Stomach smooth muscle (tissue), 2 donors: ENCODE measurements at regions not wholly inside any gene's neighbourhood (a gene's known extent, or its start where the extent isn't known, plus 50 kb on each side); places are given as distances from the start of the nearest gene placed in this dataset.
"Not testable (repeated sequence)": the region's sequence is repeated elsewhere in the genome, so short reads cannot be mapped to it uniquely, and the experiment has no call there.

Source experiments
- H3K27ac ChIP-seq: one replicate; pipeline ENCODE4 v1.7.0; 2013; ENCODE audit warnings: mild to moderate bottlenecking, low read length, inconsistent platforms
- H3K27me3 ChIP-seq, 2 donors: one replicate each; pipeline ENCODE4 v1.7.0; 2013; ENCODE audit warnings: low read length in 2 of 2; ENCODE audit not compliant: insufficient read depth in 2 of 2, control insufficient read depth in 1 of 2
- H3K36me3 ChIP-seq, 2 donors: one replicate each; pipeline ENCODE4 v1.7.0; 2013; ENCODE audit warnings: low read length in 2 of 2; ENCODE audit not compliant: control insufficient read depth in 2 of 2, insufficient read depth in 2 of 2
- H3K4me1 ChIP-seq: one replicate; pipeline ENCODE4 v1.7.0; 2013; ENCODE audit warnings: low read length; ENCODE audit not compliant: control insufficient read depth, insufficient read depth
- H3K4me3 ChIP-seq, 2 donors: one replicate each; pipeline ENCODE4 v1.7.0; 2013; ENCODE audit warnings: low read length in 2 of 2
- H3K9ac ChIP-seq, 2 donors: one replicate each; pipeline ENCODE4 v1.7.0; 2013; ENCODE audit warnings: low read length in 2 of 2, mild to moderate bottlenecking in 1 of 2
- H3K9me3 ChIP-seq, 2 donors: one replicate each; pipeline ENCODE4 v1.7.0; 2013; ENCODE audit warnings: low read length in 2 of 2; ENCODE audit not compliant: control insufficient read depth in 2 of 2
- donor health status: healthy.
- donor health status: Pancreatic carcinoma.

GRCh38 chr14:87020106-87020505 lies 972.9 kb downstream of the GALC start:
- not testable (repeated sequence) for H3K9me3 ChIP-seq, H3K27ac ChIP-seq, H3K9ac ChIP-seq, H3K4me3 ChIP-seq, H3K36me3 ChIP-seq, H3K4me1 ChIP-seq, H3K27me3 ChIP-seq

DNA sequence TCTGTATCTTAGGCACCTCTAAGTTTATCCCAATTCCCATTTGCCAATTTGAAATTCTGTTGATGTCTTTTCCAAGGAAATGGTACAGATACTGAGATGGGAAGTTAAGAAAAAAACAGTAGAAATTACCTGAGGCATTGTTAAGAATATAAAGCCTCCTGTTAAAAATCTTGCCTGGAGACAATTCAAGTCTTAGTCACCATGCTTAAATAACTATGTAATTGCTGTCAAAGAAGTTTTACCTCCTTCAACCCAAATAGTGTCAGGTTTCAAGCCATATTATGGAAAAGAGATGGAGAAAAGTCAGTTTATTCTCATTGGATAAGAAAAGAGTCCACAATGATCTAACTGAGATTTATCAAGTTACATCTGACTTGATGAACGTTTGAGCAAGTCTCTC lies 974.7 kb downstream of the GALC start:
- no peaks in the 10 kb centered on the region for H3K27me3 ChIP-seq
- H3K4me1 ChIP-seq, result no peaks in the 10 kb centered on the region
- no peak overlapping the region for H3K4me3 ChIP-seq
- H3K9ac ChIP-seq, result no peak overlapping the region
- no peak overlapping the region for H3K27ac ChIP-seq
- no peaks in the 10 kb centered on the region for H3K9me3 ChIP-seq
- H3K36me3 ChIP-seq, result no peaks in the 10 kb centered on the region

DNA sequence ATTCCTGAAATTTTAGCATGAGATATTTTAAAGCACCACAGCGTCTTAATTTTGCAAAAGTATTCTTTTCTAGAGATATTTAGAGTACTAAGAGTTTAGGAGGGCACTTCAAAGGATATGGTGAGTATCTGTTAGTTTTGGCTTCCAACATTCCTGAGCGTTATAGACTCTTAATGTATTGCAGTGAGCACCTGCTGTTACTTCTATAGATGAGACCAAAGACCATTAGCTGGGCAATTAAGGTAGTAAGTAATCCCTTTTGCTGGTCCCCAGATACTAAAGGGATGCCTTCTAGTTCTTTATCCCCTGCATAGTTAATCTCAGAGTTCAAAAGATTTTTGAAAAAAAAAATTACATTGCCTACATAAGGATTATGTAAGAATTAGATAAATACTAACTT lies 975.6 kb downstream of the GALC start:
- Histone ChIP-seq H3K27ac (no peak overlapping the region), H3K4me3 (no peak overlapping the region), H3K36me3 (no peaks in the 10 kb centered on the region), H3K4me1 (no peaks in the 10 kb centered on the region), H3K9ac (no peak overlapping the region), H3K27me3 (no peaks in the 10 kb centered on the region), H3K9me3 (no peaks in the 10 kb centered on the region)

DNA sequence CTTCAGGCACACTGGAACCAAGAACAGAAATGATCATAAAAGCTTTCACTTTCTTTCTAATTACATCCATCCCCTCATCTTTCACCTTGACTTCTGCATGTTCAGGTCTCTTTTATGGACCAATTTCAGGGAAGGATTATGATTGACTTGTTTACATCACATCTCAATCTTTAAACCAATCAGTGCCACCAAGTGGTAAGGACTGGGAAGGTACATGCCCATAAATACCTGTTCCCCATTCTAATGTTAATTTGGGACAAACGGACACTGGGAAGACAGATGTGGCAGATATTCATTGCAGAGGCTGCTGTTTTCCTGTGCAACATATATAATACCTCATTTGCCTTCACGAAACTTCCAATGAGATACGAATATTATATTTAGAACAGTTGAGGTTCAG lies 978.1 kb downstream of the GALC start:
- H3K4me3 ChIP-seq, result no peak overlapping the region
- no peaks in the 10 kb centered on the region for H3K36me3 ChIP-seq
- no peak overlapping the region for H3K27ac ChIP-seq
- H3K9me3 ChIP-seq, result peaks cover 0 to 2% of the 10 kb centered on the region in 2 donors
- H3K27me3 ChIP-seq, result no peaks in the 10 kb centered on the region
- no peaks in the 10 kb centered on the region for H3K4me1 ChIP-seq
- H3K9ac ChIP-seq, result no peak overlapping the region

DNA sequence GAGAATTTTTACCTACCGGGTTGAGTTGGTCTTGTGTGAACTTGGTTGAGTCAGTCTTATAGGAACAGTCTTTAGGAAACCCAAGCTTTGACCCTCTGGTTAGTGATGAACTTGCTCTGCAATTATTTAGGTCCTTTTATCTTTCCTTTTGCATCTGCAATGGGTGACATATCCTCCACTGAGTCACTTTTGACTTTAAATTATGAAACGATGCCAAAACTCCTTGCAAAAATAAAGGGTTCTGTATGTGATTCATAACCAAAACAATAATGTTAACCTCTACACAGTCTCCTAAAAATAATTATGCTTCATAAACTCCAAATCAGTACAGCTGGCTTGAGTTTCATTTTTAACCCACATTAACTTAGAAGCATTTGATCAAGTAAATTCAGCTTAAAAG lies 979.4 kb downstream of the GALC start:
- no peaks in the 10 kb centered on the region for H3K27me3 ChIP-seq

DNA sequence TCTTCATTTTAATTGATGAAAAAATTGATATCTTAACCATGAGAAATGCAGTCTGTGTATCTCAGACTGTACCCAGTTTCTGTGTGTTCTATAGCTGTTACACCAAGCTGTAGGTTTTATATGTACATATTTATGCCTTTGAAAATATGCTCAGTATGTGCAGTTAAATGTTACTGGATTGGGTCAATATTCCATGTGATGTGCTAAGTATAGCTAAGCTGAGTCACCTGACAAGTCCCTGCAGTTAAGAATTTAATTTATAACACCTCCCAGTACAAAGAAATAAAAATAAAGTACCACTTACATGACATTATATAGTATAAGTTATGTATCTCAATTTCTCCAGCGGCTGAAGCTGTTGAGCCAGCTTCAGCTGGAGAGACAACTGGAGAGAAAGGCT lies 984.0 kb downstream of the GALC start:
- H3K9me3 ChIP-seq, result peaks cover 0 to 2% of the 10 kb centered on the region in 2 donors
- no peak overlapping the region for H3K9ac ChIP-seq
- H3K4me1 ChIP-seq, result no peaks in the 10 kb centered on the region
- H3K27me3 ChIP-seq, result no peaks in the 10 kb centered on the region
- no peak overlapping the region for H3K4me3 ChIP-seq
- H3K27ac ChIP-seq, result no peak overlapping the region
- no peaks in the 10 kb centered on the region for H3K36me3 ChIP-seq

More for the DNA sequence above, 979.4 kb downstream of the GALC start:
- Histone ChIP-seq H3K9ac (no peak overlapping the region), H3K4me1 (no peaks in the 10 kb centered on the region), H3K36me3 (no peaks in the 10 kb centered on the region), H3K27ac (no peak overlapping the region), H3K9me3 (peaks cover 0 to 2% of the 10 kb centered on the region in 2 donors), H3K4me3 (no peak overlapping the region)

DNA sequence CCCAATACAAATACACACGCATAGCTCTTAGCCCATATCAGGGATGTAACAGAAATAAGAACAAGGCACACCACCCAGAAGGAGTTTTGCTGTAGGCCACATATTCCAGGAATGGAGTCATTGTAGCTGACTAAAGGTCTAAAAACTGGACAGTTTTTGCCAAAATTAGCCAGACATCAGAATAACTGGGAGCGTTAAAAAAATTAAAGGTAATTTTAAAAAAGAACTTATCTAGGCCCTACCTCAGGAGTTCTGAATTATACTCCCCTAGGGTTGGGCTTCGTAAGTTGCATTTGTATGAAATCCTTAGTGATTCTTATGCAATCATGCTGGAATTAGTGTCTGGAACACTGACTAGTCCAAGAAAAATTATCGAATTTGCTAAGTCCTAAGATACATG lies 987.7 kb downstream of the GALC start:
- Histone ChIP-seq H3K4me3 (no peak overlapping the region), H3K27me3 (no peaks in the 10 kb centered on the region), H3K27ac (no peak overlapping the region), H3K4me1 (no peaks in the 10 kb centered on the region), H3K9me3 (peaks cover 0 to 2% of the 10 kb centered on the region in 2 donors), H3K36me3 (no peaks in the 10 kb centered on the region), H3K9ac (no peak overlapping the region)

- no peaks in the 10 kb centered on the region for H3K9me3 ChIP-seq
- no peaks in the 10 kb centered on the region for H3K36me3 ChIP-seq
- no peaks in the 10 kb centered on the region for H3K27me3 ChIP-seq
- no peak overlapping the region for H3K4me3 ChIP-seq
- H3K9ac ChIP-seq, result no peak overlapping the region
- no peaks in the 10 kb centered on the region for H3K4me1 ChIP-seq
- H3K27ac ChIP-seq, result no peak overlapping the region
Observed at GRCh38 chr14:87002776-87003175, 990.2 kb downstream of the GALC start.

- H3K27me3 ChIP-seq, result no peaks in the 10 kb centered on the region
- no peaks in the 10 kb centered on the region for H3K9me3 ChIP-seq
- H3K9ac ChIP-seq, result no peak overlapping the region
- H3K36me3 ChIP-seq, result no peaks in the 10 kb centered on the region
- H3K27ac ChIP-seq, result no peak overlapping the region
- H3K4me1 ChIP-seq, result no peaks in the 10 kb centered on the region
- no peak overlapping the region for H3K4me3 ChIP-seq
Observed at GRCh38 chr14:87001333-87001732, 991.6 kb downstream of the GALC start.

GRCh38 chr14:87000081-87000480 lies 992.9 kb downstream of the GALC start:
- H3K27ac ChIP-seq, result no peak overlapping the region
- H3K4me1 ChIP-seq, result no peaks in the 10 kb centered on the region

GRCh38 chr14:86999036-86999435 lies 993.9 kb downstream of the GALC start:
- Histone ChIP-seq H3K4me3 (no peak overlapping the region), H3K36me3 (no peaks in the 10 kb centered on the region), H3K27me3 (no peaks in the 10 kb centered on the region), H3K9me3 (no peaks in the 10 kb centered on the region), H3K27ac (no peak overlapping the region), H3K4me1 (no peaks in the 10 kb centered on the region), H3K9ac (no peak overlapping the region)

More at GRCh38 chr14:87000081-87000480, 992.9 kb downstream of the GALC start:
- Histone ChIP-seq H3K9me3 (no peaks in the 10 kb centered on the region), H3K4me3 (no peak overlapping the region), H3K36me3 (no peaks in the 10 kb centered on the region), H3K9ac (no peak overlapping the region), H3K27me3 (no peaks in the 10 kb centered on the region)
